ENCODE measurements at regions not wholly inside any gene's neighbourhood (a gene's known extent, or its start where the extent isn't known, plus 50 kb on each side); places are given as distances from the start of the nearest gene placed in this dataset.
A peak's percentile ranks its signal among the peaks of the same experiment; 100 is the strongest.
"Not testable (repeated sequence)": the region's sequence is repeated elsewhere in the genome, so short reads cannot be mapped to it uniquely, and the experiment has no call there.

- intact Hi-C loops (cut with micrococcal nuclease), result no loop called here
These were observed 277.3 kb upstream of the TLE3 start for GRCh38 chr15:70375006-70375431.

GRCh38 chr15:70374096-70374495 is 276.4 kb upstream of the TLE3 start:
- H3K4me1 ChIP-seq, result peaks cover 30% of the 10 kb centered on the region
- intact Hi-C loops (cut with micrococcal nuclease), result no loop called here
- no peaks in the 10 kb centered on the region for H3K9me3 ChIP-seq (replicated peaks)
- H3K36me3 ChIP-seq, result no peaks in the 10 kb centered on the region
- H3K27ac ChIP-seq (replicated peaks), result no peak overlapping the region
- DNase-seq, result no peak
- peaks cover 22% of the 10 kb centered on the region for H3K27me3 ChIP-seq (ENCODE audit: low read depth)
- no peak overlapping the region for H3K4me3 ChIP-seq
- no peak for TF ChIP-seq CTCF (IDR thresholded peaks at IDR 0.05; ENCODE audit: borderline replicate concordance)

More at GRCh38 chr15:70375006-70375431, 277.3 kb upstream of the TLE3 start:
- Histone ChIP-seq H3K9me3 (replicated peaks) (no peaks in the 10 kb centered on the region), H3K4me1 (peaks cover 30% of the 10 kb centered on the region), H3K27ac (replicated peaks) (no peak overlapping the region), H3K27me3 (ENCODE audit: low read depth) (peaks cover 16% of the 10 kb centered on the region), H3K4me3 (no peak overlapping the region), H3K36me3 (no peaks in the 10 kb centered on the region)
- no peak for DNase-seq
- no peak for TF ChIP-seq CTCF (IDR thresholded peaks at IDR 0.05; ENCODE audit: borderline replicate concordance)

- H3K4me1 ChIP-seq, result peaks cover 30% of the 10 kb centered on the region
- H3K4me3 ChIP-seq; H3K36me3 ChIP-seq; H3K9me3 ChIP-seq (replicated peaks); DNase-seq; intact Hi-C loops (cut with micrococcal nuclease); H3K27ac ChIP-seq (replicated peaks): not testable (repeated sequence)
- H3K27me3 ChIP-seq (ENCODE audit: low read depth), result peaks cover 29% of the 10 kb centered on the region
These were observed 275.7 kb upstream of the TLE3 start for GRCh38 chr15:70373439-70373838.

- H3K36me3 ChIP-seq; DNase-seq; H3K4me3 ChIP-seq; H3K4me1 ChIP-seq; H3K27ac ChIP-seq (replicated peaks); H3K9me3 ChIP-seq (replicated peaks); intact Hi-C loops (cut with micrococcal nuclease): not testable (repeated sequence)
- peaks cover 46% of the 10 kb centered on the region for H3K27me3 ChIP-seq (ENCODE audit: low read depth)
These were observed 270.4 kb upstream of the TLE3 start for GRCh38 chr15:70367913-70368705.

- H3K9me3 ChIP-seq (replicated peaks); H3K27ac ChIP-seq (replicated peaks); H3K36me3 ChIP-seq; H3K4me3 ChIP-seq; H3K4me1 ChIP-seq; DNase-seq; intact Hi-C loops (cut with micrococcal nuclease): not testable (repeated sequence)
- peaks cover 57% of the 10 kb centered on the region for H3K27me3 ChIP-seq (ENCODE audit: low read depth)
These were observed 266.3 kb upstream of the TLE3 start for GRCh38 chr15:70364023-70364422.

- TF ChIP-seq CTCF (IDR thresholded peaks at IDR 0.05; ENCODE audit: borderline replicate concordance), result peak; percentile 82
- Histone ChIP-seq H3K36me3 (no peaks in the 10 kb centered on the region), H3K4me3 (no peak overlapping the region), H3K27me3 (ENCODE audit: low read depth) (peaks cover 57% of the 10 kb centered on the region), H3K9me3 (replicated peaks) (peaks cover 6% of the 10 kb centered on the region), H3K27ac (replicated peaks) (no peak overlapping the region), H3K4me1 (no peaks in the 10 kb centered on the region)
- intact Hi-C loops (cut with micrococcal nuclease), result no loop called here
- DNase-seq, result no peak
These were observed 265.2 kb upstream of the TLE3 start for GRCh38 chr15:70362886-70363285.

GRCh38 chr15:70362350-70362749 is 264.6 kb upstream of the TLE3 start:
- no peak overlapping the region for H3K4me3 ChIP-seq
- no peak for DNase-seq
- H3K27me3 ChIP-seq (ENCODE audit: low read depth), result peaks cover 57% of the 10 kb centered on the region
- H3K27ac ChIP-seq (replicated peaks), result no peak overlapping the region
- intact Hi-C loops (cut with micrococcal nuclease), result no loop called here
- H3K9me3 ChIP-seq (replicated peaks), result peaks cover 6% of the 10 kb centered on the region
- no peaks in the 10 kb centered on the region for H3K36me3 ChIP-seq
- TF ChIP-seq CTCF (IDR thresholded peaks at IDR 0.05; ENCODE audit: borderline replicate concordance), result no peak
- H3K4me1 ChIP-seq, result no peaks in the 10 kb centered on the region

All from left ventricle myocardium inferior (tissue), 1 donor.